PC-9 (cell line): ENCODE measurements at regions not wholly inside any gene's neighbourhood (a gene's known extent, or its start where the extent isn't known, plus 50 kb on each side); places are given as distances from the start of the nearest gene placed in this dataset.

Experiments used
- BruUV-seq: library from RNA; stranded (reverse); fragments of 400-500 nt; replicated peaks from 2 replicates; lab custom pipeline; 2021; lab: Mats Ljungman, UMichigan
- CTCF ChIA-PET: fragments of 300-600 bp; sonication (Branson Sonifier 250); formaldehyde crosslinking; loops from one replicate; lab custom pipeline; 2022; ENCODE audit warnings: antibody characterized with exemption; lab: Charles Lee
- POLR2A ChIA-PET: fragments of 300-600 bp; sonication (Branson Sonifier 250); formaldehyde crosslinking; loops from one replicate; lab custom pipeline; 2022; ENCODE audit warnings: antibody characterized with exemption; ENCODE audit not compliant: unreplicated experiment; lab: Charles Lee
- DNase-seq, 2 experiments: peaks; one replicate each; pipeline versions ENCODE4 v3.0.0 to v3.0.0-alpha.2; 2015 to 2022; ENCODE audit warnings: mixed read lengths in 1 of 2
- H2AFZ ChIP-seq: fragments of 200-600 bp; sonication (generic); 2 replicates; pipeline ENCODE4 v1.8.1; 2017; ENCODE audit warnings: antibody characterized with exemption
- H3F3A ChIP-seq: fragments of 200-600 bp; sonication (generic); 2 replicates; pipeline ENCODE4 v1.8.1; 2017; ENCODE audit warnings: antibody characterized with exemption, mild to moderate bottlenecking, low read depth; ENCODE audit not compliant: insufficient read depth
- H3K27ac ChIP-seq: fragments of 200-600 bp; sonication (generic); 2 replicates; pipeline ENCODE4 v1.6.1; 2016; ENCODE audit warnings: mixed run types
- H3K27me3 ChIP-seq: fragments of 200-600 bp; sonication (generic); 2 replicates; pipeline ENCODE4 v1.6.1; 2016; ENCODE audit warnings: low read depth, mixed run types; ENCODE audit not compliant: insufficient read depth
- H3K36me3 ChIP-seq: fragments of 200-600 bp; sonication (generic); 2 replicates; pipeline ENCODE4 v1.6.1; 2016; ENCODE audit warnings: low read depth, mixed run types
- H3K4me1 ChIP-seq: fragments of 200-600 bp; sonication (generic); replicated peaks from 2 replicates; pipeline ENCODE4 v1.6.1; 2016; ENCODE audit warnings: mixed run types; ENCODE audit not compliant: insufficient read depth
- H3K4me2 ChIP-seq: fragments of 200-600 bp; sonication (generic); 2 replicates; pipeline ENCODE4 v1.6.1; 2017; ENCODE audit warnings: mixed run types
- H3K4me3 ChIP-seq: fragments of 200-600 bp; sonication (generic); 2 replicates; pipeline ENCODE4 v1.6.1; 2016; ENCODE audit warnings: mixed run types
- H3K79me2 ChIP-seq: fragments of 200-600 bp; sonication (generic); 2 replicates; pipeline ENCODE4 v1.6.1; 2017; ENCODE audit warnings: low read depth, mixed run types
- H3K9me2 ChIP-seq: fragments of 200-600 bp; sonication (generic); 2 replicates; pipeline ENCODE4 v1.8.1; 2017; ENCODE audit warnings: mild to moderate bottlenecking; ENCODE audit not compliant: insufficient read depth
- H3K9me3 ChIP-seq: fragments of 200-600 bp; sonication (generic); 2 replicates; pipeline ENCODE4 v1.8.1; 2016; ENCODE audit warnings: low read depth; ENCODE audit not compliant: insufficient read depth
- H4K20me1 ChIP-seq: fragments of 200-600 bp; sonication (generic); 2 replicates; pipeline ENCODE4 v1.8.1; 2017; ENCODE audit not compliant: insufficient read depth
- CTCF ChIP-seq: fragments of 200-600 bp; sonication (generic); conservative IDR thresholded peaks from 2 replicates; pipeline ENCODE4 v1.6.1; 2017; ENCODE audit warnings: mixed run types, antibody characterized with exemption, mild to moderate bottlenecking, moderate library complexity
- EZH2 ChIP-seq: fragments of 200-600 bp; sonication (generic); IDR thresholded peaks from 2 replicates; pipeline ENCODE4 v1.8.0; 2017; ENCODE audit warnings: antibody characterized with exemption, low read depth
- intact Hi-C: fragments of 100-400 bp; cut with micrococcal nuclease; formaldehyde crosslinking; loops from one replicate; pipeline ENCODE4 v1.10.0; 2022; ENCODE audit not compliant: unreplicated experiment

GRCh38 chr13:83503424-83503823, 378.9 kb downstream of the SLITRK1 start:
- ChIA-PET POLR2A (no interaction called here), CTCF (no interaction called here)
- H3K27ac ChIP-seq = no peak overlapping the region
- BruUV-seq = no TSS peak
- no peak overlapping the region for H3K4me2 ChIP-seq
- H3K4me3 ChIP-seq = no peak overlapping the region
- H3K9me2 ChIP-seq = no peaks in the 10 kb centered on the region
- no peak for DNase-seq
- no peaks in the 10 kb centered on the region for H3K9me3 ChIP-seq
- no peaks in the 10 kb centered on the region for H3K27me3 ChIP-seq
- intact Hi-C loops = no loop called here
- no peaks in the 10 kb centered on the region for H4K20me1 ChIP-seq
- H3K4me1 ChIP-seq = no peaks in the 10 kb centered on the region
- H3K36me3 ChIP-seq = no peaks in the 10 kb centered on the region
- H3F3A ChIP-seq = no peaks in the 10 kb centered on the region
- H3K79me2 ChIP-seq = no peaks in the 10 kb centered on the region
- TF ChIP-seq EZH2 = no peak
- no peak for TF ChIP-seq CTCF
- no peak overlapping the region for H2AFZ ChIP-seq

DNA sequence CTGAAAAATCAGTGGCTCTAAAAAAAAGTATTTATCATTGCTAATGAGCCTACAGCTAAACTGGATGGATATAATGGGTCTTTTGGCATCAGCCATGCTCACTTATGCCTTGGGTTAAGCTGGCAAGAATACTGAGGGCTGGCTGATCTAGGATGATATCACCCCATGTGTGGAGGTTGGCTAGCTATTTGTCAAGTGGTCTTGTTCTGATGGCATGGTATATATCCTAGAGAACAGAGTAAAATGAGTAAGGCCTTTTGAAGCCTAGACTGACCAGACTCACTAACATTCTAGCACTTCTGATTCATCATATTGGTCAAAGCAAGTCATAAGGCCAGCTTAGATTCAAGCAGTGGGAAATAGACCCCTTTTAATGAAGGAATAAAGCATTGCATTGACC, 383.0 kb downstream of the SLITRK1 start:
- Histone ChIP-seq H3K27me3 (no peaks in the 10 kb centered on the region), H3K79me2 (no peaks in the 10 kb centered on the region), H2AFZ (no peak overlapping the region), H3K4me3 (no peak overlapping the region), H3F3A (no peaks in the 10 kb centered on the region), H3K9me2 (no peaks in the 10 kb centered on the region), H4K20me1 (no peaks in the 10 kb centered on the region), H3K27ac (no peak overlapping the region), H3K4me1 (no peaks in the 10 kb centered on the region), H3K9me3 (no peaks in the 10 kb centered on the region), H3K36me3 (no peaks in the 10 kb centered on the region), H3K4me2 (no peak overlapping the region)
- intact Hi-C loops = no loop called here
- no peak for TF ChIP-seq EZH2
- TF ChIP-seq CTCF = no peak
- BruUV-seq = no TSS peak
- POLR2A ChIA-PET = no interaction called here
- CTCF ChIA-PET = no interaction called here
- DNase-seq = no peak

GRCh38 chr13:83498481-83499190, 383.6 kb downstream of the SLITRK1 start:
- Histone ChIP-seq H3K36me3 (no peaks in the 10 kb centered on the region), H3K4me2 (no peak overlapping the region), H3K4me3 (no peak overlapping the region), H3F3A (no peaks in the 10 kb centered on the region), H3K79me2 (no peaks in the 10 kb centered on the region), H2AFZ (no peak overlapping the region), H3K27me3 (no peaks in the 10 kb centered on the region), H3K27ac (no peak overlapping the region), H3K9me2 (no peaks in the 10 kb centered on the region), H3K9me3 (no peaks in the 10 kb centered on the region), H3K4me1 (no peaks in the 10 kb centered on the region), H4K20me1 (no peaks in the 10 kb centered on the region)
- BruUV-seq = no TSS peak
- intact Hi-C loops = no loop called here
- CTCF ChIA-PET = no interaction called here
- TF ChIP-seq EZH2 (no peak), CTCF (no peak)
- DNase-seq = peak in 1 of 2 experiments; percentile 60
- POLR2A ChIA-PET = no interaction called here
